Mesenchymal stem cell (in vitro differentiated cells and primary cell): ENCODE measurements at regions not wholly inside any gene's neighbourhood (a gene's known extent, or its start where the extent isn't known, plus 50 kb on each side); places are given as distances from the start of the nearest gene placed in this dataset.

ENCODE experiments used
- DNase-seq: peaks from one replicate; pipeline ENCODE4 v3.0.0-alpha.2; 2013
- H2AFZ ChIP-seq: one replicate; pipeline ENCODE4 v1.6.1; 2013; ENCODE audit warnings: low read depth, mild to moderate bottlenecking, control low read depth, inconsistent platforms, low read length, moderate library complexity
- H2AK5ac ChIP-seq: 2 replicates; pipeline ENCODE4 v1.6.1; 2013; ENCODE audit warnings: low read length, moderate library complexity, mild to moderate bottlenecking, inconsistent platforms; ENCODE audit not compliant: severe bottlenecking
- H2BK120ac ChIP-seq: one replicate; pipeline ENCODE4 v1.6.1; 2013; ENCODE audit warnings: low read depth, mild to moderate bottlenecking, inconsistent platforms, low read length, moderate library complexity
- H2BK12ac ChIP-seq, 2 experiments: one replicate each; pipeline ENCODE4 v1.6.1; 2013; ENCODE audit warnings: inconsistent platforms in 2 of 2, low read length in 2 of 2, mild to moderate bottlenecking in 2 of 2, moderate library complexity in 2 of 2, control low read depth in 1 of 2
- H2BK15ac ChIP-seq: one replicate; pipeline ENCODE4 v1.6.1; 2013; ENCODE audit warnings: mild to moderate bottlenecking, low read depth, inconsistent platforms; ENCODE audit not compliant: poor library complexity, severe bottlenecking
- H2BK5ac ChIP-seq: 2 replicates; pipeline ENCODE4 v1.6.1; 2013; ENCODE audit warnings: low read depth, mild to moderate bottlenecking, low read length, control low read depth, inconsistent platforms; ENCODE audit not compliant: poor library complexity, severe bottlenecking
- H3K14ac ChIP-seq, 2 experiments: one replicate each; pipeline ENCODE4 v1.6.1; 2013; ENCODE audit warnings: inconsistent platforms in 2 of 2, low read length in 2 of 2, control low read depth in 1 of 2, mild to moderate bottlenecking in 1 of 2, moderate library complexity in 1 of 2
- H3K18ac ChIP-seq, 2 experiments: one replicate each; pipeline ENCODE4 v1.6.1; 2013; ENCODE audit warnings: inconsistent platforms in 2 of 2, low read length in 2 of 2, control low read depth in 1 of 2, low read depth in 1 of 2, mild to moderate bottlenecking in 1 of 2
- H3K23ac ChIP-seq, 2 experiments: one replicate each; pipeline ENCODE4 v1.6.1; 2013; ENCODE audit warnings: inconsistent platforms in 2 of 2, low read length in 2 of 2, mild to moderate bottlenecking in 2 of 2, moderate library complexity in 2 of 2, control low read depth in 1 of 2
- H3K27ac ChIP-seq: 2 replicates; pipeline ENCODE4 v1.5.1; 2013; ENCODE audit warnings: mild to moderate bottlenecking, moderate library complexity, low read length, control low read depth, inconsistent platforms; ENCODE audit not compliant: poor library complexity, severe bottlenecking
- H3K27me3 ChIP-seq, 2 experiments: 2 replicates each; pipeline versions ENCODE4 v1.6.1 to v1.7.0; 2013; ENCODE audit warnings: low read length in 2 of 2, mild to moderate bottlenecking in 2 of 2, moderate library complexity in 2 of 2, control low read depth in 1 of 2, inconsistent platforms in 1 of 2; ENCODE audit not compliant: control insufficient read depth in 1 of 2, insufficient read depth in 1 of 2
- H3K36me3 ChIP-seq, 2 experiments: 2 replicates each; pipeline versions ENCODE4 v1.6.1 to v1.7.0; 2013; ENCODE audit warnings: low read length in 2 of 2, control low read depth in 1 of 2, inconsistent platforms in 1 of 2, low read depth in 1 of 2, mild to moderate bottlenecking in 1 of 2; ENCODE audit not compliant: insufficient read depth in 2 of 2, control insufficient read depth in 1 of 2
- H3K4ac ChIP-seq, 2 experiments: one replicate each; pipeline ENCODE4 v1.6.1; 2013; ENCODE audit warnings: inconsistent platforms in 2 of 2, low read length in 2 of 2, mild to moderate bottlenecking in 2 of 2, moderate library complexity in 2 of 2, control low read depth in 1 of 2, low read depth in 1 of 2
- H3K4me1 ChIP-seq: 2 replicates; pipeline ENCODE4 v1.6.1; 2013; ENCODE audit warnings: low read depth, low read length, control low read depth; ENCODE audit not compliant: control insufficient read depth, insufficient read depth
- H3K4me2 ChIP-seq: 2 replicates; pipeline ENCODE4 v1.6.1; 2013; ENCODE audit warnings: low read length, mild to moderate bottlenecking, inconsistent platforms; ENCODE audit not compliant: poor library complexity, severe bottlenecking
- H3K4me3 ChIP-seq, 2 experiments: 2 replicates each; pipeline versions ENCODE4 v1.5.1 to v1.7.0; 2013; ENCODE audit warnings: low read length in 2 of 2, mild to moderate bottlenecking in 2 of 2, control low read depth in 1 of 2, low read depth in 1 of 2; ENCODE audit not compliant: insufficient read depth in 1 of 2
- H3K79me1 ChIP-seq: replicated peaks from 2 replicates; pipeline ENCODE4 v1.6.1; 2013; ENCODE audit warnings: mild to moderate bottlenecking, control low read depth, low read length, inconsistent platforms; ENCODE audit not compliant: poor library complexity, severe bottlenecking
- H3K9ac ChIP-seq: 2 replicates; pipeline ENCODE4 v1.7.0; 2013; ENCODE audit warnings: mild to moderate bottlenecking, low read length, moderate library complexity
- H3K9me3 ChIP-seq: 2 replicates; pipeline ENCODE4 v1.7.0; 2013; ENCODE audit warnings: mild to moderate bottlenecking, low read length; ENCODE audit not compliant: control insufficient read depth
- H4K8ac ChIP-seq: one replicate; pipeline ENCODE4 v1.6.1; 2013; ENCODE audit warnings: inconsistent platforms, mild to moderate bottlenecking, low read length, moderate library complexity
- H4K91ac ChIP-seq: one replicate; pipeline ENCODE4 v1.6.1; 2013; ENCODE audit warnings: mild to moderate bottlenecking, low read length, inconsistent platforms
- WGBS: methylation state at CpG from one replicate; pipeline ENCODE4 v1.1.7; 2013; ENCODE audit warnings: mixed read lengths; 5-methylcytosine and 5-hydroxymethylcytosine counted together

- H2AK5ac ChIP-seq = no peak overlapping the region
- peak overlapping the region in 1 of 2 experiments; percentile 5 for H3K23ac ChIP-seq
- peak overlapping the region; percentile 30 to 94 for H3K18ac ChIP-seq
- peak overlapping the region in 1 of 2 experiments; percentile 61 for H3K14ac ChIP-seq
- no peak overlapping the region for H4K8ac ChIP-seq
- no peak overlapping the region for H2BK120ac ChIP-seq
- H2BK5ac ChIP-seq = no peak overlapping the region
- no peaks in the 10 kb centered on the region for H3K79me1 ChIP-seq
- H3K36me3 ChIP-seq = no peaks in the 10 kb centered on the region
- H3K9me3 ChIP-seq = no peaks in the 10 kb centered on the region
- H3K4me3 ChIP-seq = no peak overlapping the region
- peak overlapping the region in 1 of 2 experiments; percentile 24 for H3K4ac ChIP-seq
- peaks cover 0 to 74% of the 10 kb centered on the region in 2 experiments for H3K27me3 ChIP-seq
- 94% methylated on average over 3 of the region's 4 CpGs for WGBS
- H2AFZ ChIP-seq = no peak overlapping the region
- H3K4me1 ChIP-seq = peaks cover 6% of the 10 kb centered on the region
- peak overlapping the region; percentile 22 for H4K91ac ChIP-seq
- no peak for DNase-seq
- no peak overlapping the region for H2BK15ac ChIP-seq
- H3K4me2 ChIP-seq = no peak overlapping the region
- peak overlapping the region; percentile 57 to 76 for H2BK12ac ChIP-seq
- H3K27ac ChIP-seq = no peak overlapping the region
- H3K9ac ChIP-seq = no peak overlapping the region
These were observed 470.0 kb downstream of the SOX6 start for GRCh38 chr11:15886299-15886698.

DNA sequence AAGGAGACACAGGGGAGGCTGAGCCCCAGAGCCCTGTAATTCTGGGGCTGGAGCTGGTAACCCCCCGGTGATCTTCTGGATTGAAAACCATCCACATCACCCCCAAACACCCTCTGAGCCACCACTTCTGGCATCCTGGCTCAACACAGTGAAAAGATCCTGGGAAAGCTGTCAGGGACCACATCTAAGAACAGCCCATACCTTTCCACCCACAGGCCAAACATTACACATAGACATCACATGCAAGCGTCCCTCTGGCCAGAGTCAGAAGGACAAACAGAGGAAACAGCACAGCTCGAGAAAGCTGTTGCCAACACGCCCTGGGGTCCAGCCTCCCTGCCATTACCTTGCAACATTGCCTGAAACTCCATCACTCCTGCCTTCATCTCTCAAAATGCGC lies 469.5 kb downstream of the SOX6 start:
- Histone ChIP-seq H3K23ac (peak overlapping the region in 1 of 2 experiments; percentile 5), H2AFZ (no peak overlapping the region), H3K36me3 (no peaks in the 10 kb centered on the region), H3K18ac (peak overlapping the region; percentile 17 to 54), H3K27me3 (peaks cover 0 to 74% of the 10 kb centered on the region in 2 experiments), H3K4me3 (no peak overlapping the region), H3K4ac (peak overlapping the region in 1 of 2 experiments; percentile 24), H3K4me1 (peaks cover 6% of the 10 kb centered on the region), H2AK5ac (no peak overlapping the region), H3K9ac (no peak overlapping the region), H2BK12ac (peak overlapping the region; percentile 59 to 76), H4K8ac (no peak overlapping the region), H4K91ac (peak overlapping the region; percentile 34), H2BK5ac (no peak overlapping the region), H3K14ac (peak overlapping the region in 1 of 2 experiments; percentile 88), H3K79me1 (no peaks in the 10 kb centered on the region), H3K27ac (no peak overlapping the region), H2BK15ac (no peak overlapping the region), H3K9me3 (no peaks in the 10 kb centered on the region), H3K4me2 (no peak overlapping the region), H2BK120ac (peak overlapping the region; percentile 38)
- peak; percentile 65 for DNase-seq
- 86% methylated on average over 5 of the region's 5 CpGs for WGBS

DNA sequence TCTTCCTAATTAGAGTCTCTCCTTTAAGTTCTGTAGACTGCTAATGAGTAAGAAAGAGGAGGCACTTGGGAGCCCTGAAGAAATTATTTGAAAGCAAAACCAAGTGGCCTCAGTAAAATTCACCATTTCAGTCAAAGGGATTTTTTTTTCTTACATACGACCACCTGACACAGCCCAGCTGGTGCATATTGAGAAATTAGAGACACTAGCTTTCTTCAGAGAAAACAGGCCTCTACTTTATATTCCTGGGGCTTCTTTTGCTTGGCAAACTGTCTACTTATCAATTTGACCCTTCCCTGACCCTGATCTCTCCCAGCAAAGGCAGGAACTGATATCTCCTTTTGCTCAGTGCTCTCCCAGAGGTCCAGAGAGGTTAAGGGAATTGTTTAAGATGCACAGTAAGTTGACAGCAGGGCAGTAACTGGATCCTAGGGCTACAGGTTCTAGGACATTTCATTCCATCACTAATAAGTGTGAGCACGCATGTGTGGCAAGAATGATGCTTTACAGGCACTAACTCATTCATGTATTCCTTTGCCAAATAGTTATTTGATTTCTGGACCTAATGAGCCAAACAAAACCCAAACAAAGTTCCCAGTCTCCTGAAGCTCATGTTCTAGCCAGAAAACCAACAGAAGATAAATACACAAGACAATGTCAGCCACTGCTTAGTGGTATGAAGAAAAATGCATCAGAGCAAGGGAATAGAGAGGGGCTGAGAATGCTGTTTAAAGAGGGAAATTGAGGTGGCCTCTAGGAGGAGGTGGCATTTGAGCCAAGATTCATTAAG lies 467.6 kb downstream of the SOX6 start:
- H3K18ac ChIP-seq = no peak overlapping the region
- no peak overlapping the region for H3K23ac ChIP-seq
- peaks cover 0 to 82% of the 10 kb centered on the region in 2 experiments for H3K27me3 ChIP-seq
- no peak overlapping the region for H3K27ac ChIP-seq
- H3K4me1 ChIP-seq = peaks cover 6% of the 10 kb centered on the region
- no peak overlapping the region for H3K9ac ChIP-seq
- H3K4me2 ChIP-seq = no peak overlapping the region
- H2BK120ac ChIP-seq = no peak overlapping the region
- H3K36me3 ChIP-seq = no peaks in the 10 kb centered on the region
- H3K9me3 ChIP-seq = no peaks in the 10 kb centered on the region
- peak overlapping the region in 1 of 2 experiments; percentile 15 for H2BK12ac ChIP-seq
- H2BK5ac ChIP-seq = no peak overlapping the region
- DNase-seq = no peak
- no peak overlapping the region for H4K91ac ChIP-seq
- no peak overlapping the region for H4K8ac ChIP-seq
- no peaks in the 10 kb centered on the region for H3K79me1 ChIP-seq
- WGBS = 56% methylated on average over 2 of the region's 2 CpGs
- H3K14ac ChIP-seq = no peak overlapping the region
- no peak overlapping the region for H3K4ac ChIP-seq
- H3K4me3 ChIP-seq = no peak overlapping the region
- no peak overlapping the region for H2BK15ac ChIP-seq
- no peak overlapping the region for H2AFZ ChIP-seq
- H2AK5ac ChIP-seq = no peak overlapping the region

DNA sequence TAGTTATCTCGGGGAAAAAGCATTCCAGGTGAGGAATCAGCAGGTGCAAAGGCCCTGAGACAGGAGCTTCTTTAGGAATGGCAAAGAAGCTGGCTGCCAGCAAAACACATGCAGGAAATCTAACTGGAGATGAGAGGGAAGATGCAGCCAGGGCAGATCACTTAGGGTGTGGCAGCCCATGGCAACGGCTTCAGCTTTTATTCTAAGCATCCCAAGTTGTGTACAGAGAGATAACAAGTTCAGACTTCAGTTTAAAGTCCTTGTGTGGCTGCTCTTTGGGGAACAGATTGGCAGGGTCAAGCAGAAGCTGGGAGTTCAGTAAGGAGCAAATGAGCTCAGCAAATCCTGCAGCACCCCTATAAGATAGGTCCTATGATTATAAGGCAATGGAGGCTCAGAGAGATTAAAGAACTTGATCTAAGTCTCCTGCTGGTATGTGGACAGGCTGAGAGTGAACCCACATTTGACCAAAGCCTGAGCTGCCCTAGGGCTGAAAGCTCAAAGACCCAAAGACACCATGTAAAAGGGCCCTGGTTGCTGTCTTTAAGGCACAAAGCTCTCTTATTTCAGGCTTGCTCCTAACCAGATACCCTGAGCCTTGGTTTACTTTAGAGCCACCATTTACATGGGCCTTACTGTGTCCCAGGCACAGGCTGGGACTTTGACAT lies 466.8 kb downstream of the SOX6 start:
- no peak overlapping the region for H2BK120ac ChIP-seq
- H3K36me3 ChIP-seq = no peaks in the 10 kb centered on the region
- 68% methylated on average over 2 of the region's 2 CpGs for WGBS
- peak overlapping the region in 1 of 2 experiments; percentile 23 for H2BK12ac ChIP-seq
- no peak overlapping the region for H2AFZ ChIP-seq
- H3K14ac ChIP-seq = no peak overlapping the region
- no peak overlapping the region for H2BK15ac ChIP-seq
- H2AK5ac ChIP-seq = no peak overlapping the region
- peak overlapping the region in 1 of 2 experiments; percentile 71 for H3K18ac ChIP-seq
- H3K27ac ChIP-seq = no peak overlapping the region
- no peak overlapping the region for H2BK5ac ChIP-seq
- H3K23ac ChIP-seq = no peak overlapping the region
- no peak for DNase-seq
- H3K4me1 ChIP-seq = peaks cover 6% of the 10 kb centered on the region
- no peak overlapping the region for H3K4me2 ChIP-seq
- peaks cover 0 to 84% of the 10 kb centered on the region in 2 experiments for H3K27me3 ChIP-seq
- no peak overlapping the region for H3K9ac ChIP-seq
- no peaks in the 10 kb centered on the region for H3K79me1 ChIP-seq
- no peak overlapping the region for H4K8ac ChIP-seq
- H3K9me3 ChIP-seq = no peaks in the 10 kb centered on the region
- H3K4me3 ChIP-seq = no peak overlapping the region
- peak overlapping the region in 1 of 2 experiments; percentile 58 for H3K4ac ChIP-seq
- no peak overlapping the region for H4K91ac ChIP-seq
